Thoracic aorta (tissue), 2 donors: ENCODE measurements at regions not wholly inside any gene's neighbourhood (a gene's known extent, or its start where the extent isn't known, plus 50 kb on each side); places are given as distances from the start of the nearest gene placed in this dataset.
"Not testable (repeated sequence)": the region's sequence is repeated elsewhere in the genome, so short reads cannot be mapped to it uniquely, and the experiment has no call there.

Experiments
- ATAC-seq: fragments of 150-250 bp; one replicate; pipeline ENCODE4 v1.8.0; 2017; ENCODE audit warnings: low read depth; ENCODE audit not compliant: insufficient number of reproducible peaks, low FRiP score
- DNase-seq: peaks from one replicate; pipeline ENCODE4 v3.0.0-alpha.2; 2020; ENCODE audit warnings: low spot score
- H3K27ac ChIP-seq, 2 donors: fragments of 200-600 bp; sonication (generic); 1 replicate in 1 of 2; 2 replicates in 1 of 2; pipeline ENCODE4 v1.5.1; 2016; ENCODE audit warnings: mild to moderate bottlenecking in 2 of 2, moderate library complexity in 2 of 2
- H3K27me3 ChIP-seq: fragments of 200-600 bp; sonication (generic); replicated peaks from 2 replicates; pipeline ENCODE4 v1.6.0; 2016; ENCODE audit warnings: mild to moderate bottlenecking; ENCODE audit not compliant: insufficient read depth
- H3K36me3 ChIP-seq: fragments of 200-600 bp; sonication (generic); one replicate; pipeline ENCODE4 v1.5.1; 2016
- H3K4me1 ChIP-seq, 2 donors: fragments of 200-600 bp; sonication (generic); 1 replicate in 1 of 2; 2 replicates in 1 of 2; pipeline versions ENCODE4 v1.5.1 to v1.6.0; 2016; ENCODE audit warnings: low read depth in 2 of 2, mild to moderate bottlenecking in 1 of 2; ENCODE audit not compliant: control insufficient read depth in 1 of 2
- H3K4me3 ChIP-seq: fragments of 200-600 bp; sonication (generic); 2 replicates; pipeline ENCODE4 v1.5.1; 2016; ENCODE audit warnings: mild to moderate bottlenecking
- H3K9me3 ChIP-seq: fragments of 200-600 bp; sonication (generic); 2 replicates; pipeline ENCODE4 v1.5.1; 2016
- TF ChIP-seq, protein P1 (sequence below): fragments of 200-600 bp; sonication (generic); IDR thresholded peaks from one replicate; pipeline ENCODE4 v1.5.1; 2019; ENCODE audit warnings: antibody characterized with exemption

GRCh38 chr20:57977141-57977540 lies 251.3 kb downstream of the ANKRD60 start:
- no peaks in the 10 kb centered on the region for H3K27me3 ChIP-seq
- no peak overlapping the region for H3K4me3 ChIP-seq
- peaks cover 3 to 20% of the 10 kb centered on the region in 2 donors for H3K4me1 ChIP-seq
- H3K9me3 ChIP-seq, result no peaks in the 10 kb centered on the region
- DNase-seq (no peak), ATAC-seq (no peak)
- H3K27ac ChIP-seq, result no peak overlapping the region
- no peaks in the 10 kb centered on the region for H3K36me3 ChIP-seq
- TF ChIP-seq, protein P1, sequence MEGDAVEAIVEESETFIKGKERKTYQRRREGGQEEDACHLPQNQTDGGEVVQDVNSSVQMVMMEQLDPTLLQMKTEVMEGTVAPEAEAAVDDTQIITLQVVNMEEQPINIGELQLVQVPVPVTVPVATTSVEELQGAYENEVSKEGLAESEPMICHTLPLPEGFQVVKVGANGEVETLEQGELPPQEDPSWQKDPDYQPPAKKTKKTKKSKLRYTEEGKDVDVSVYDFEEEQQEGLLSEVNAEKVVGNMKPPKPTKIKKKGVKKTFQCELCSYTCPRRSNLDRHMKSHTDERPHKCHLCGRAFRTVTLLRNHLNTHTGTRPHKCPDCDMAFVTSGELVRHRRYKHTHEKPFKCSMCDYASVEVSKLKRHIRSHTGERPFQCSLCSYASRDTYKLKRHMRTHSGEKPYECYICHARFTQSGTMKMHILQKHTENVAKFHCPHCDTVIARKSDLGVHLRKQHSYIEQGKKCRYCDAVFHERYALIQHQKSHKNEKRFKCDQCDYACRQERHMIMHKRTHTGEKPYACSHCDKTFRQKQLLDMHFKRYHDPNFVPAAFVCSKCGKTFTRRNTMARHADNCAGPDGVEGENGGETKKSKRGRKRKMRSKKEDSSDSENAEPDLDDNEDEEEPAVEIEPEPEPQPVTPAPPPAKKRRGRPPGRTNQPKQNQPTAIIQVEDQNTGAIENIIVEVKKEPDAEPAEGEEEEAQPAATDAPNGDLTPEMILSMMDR, result no peak

- TF ChIP-seq, protein P1, result no peak
- no peak for DNase-seq
- no peak overlapping the region for H3K4me3 ChIP-seq
- peaks cover 3 to 20% of the 10 kb centered on the region in 2 donors for H3K4me1 ChIP-seq
- H3K27me3 ChIP-seq, result no peaks in the 10 kb centered on the region
- no peak for ATAC-seq
- H3K27ac ChIP-seq, result no peak overlapping the region
- H3K36me3 ChIP-seq, result no peaks in the 10 kb centered on the region
- H3K9me3 ChIP-seq, result no peaks in the 10 kb centered on the region
Observed at GRCh38 chr20:57974863-57975262, 253.6 kb downstream of the ANKRD60 start.

GRCh38 chr20:57973886-57974285 lies 254.6 kb downstream of the ANKRD60 start:
- Histone ChIP-seq H3K27me3 (no peaks in the 10 kb centered on the region), H3K36me3 (no peaks in the 10 kb centered on the region), H3K9me3 (no peaks in the 10 kb centered on the region), H3K4me3 (no peak overlapping the region), H3K4me1 (peaks cover 3 to 20% of the 10 kb centered on the region in 2 donors), H3K27ac (no peak overlapping the region)
- TF ChIP-seq, protein P1, result no peak
- no peak for DNase-seq
- ATAC-seq, result no peak

GRCh38 chr20:57971583-57971982 lies 256.9 kb downstream of the ANKRD60 start:
- DNase-seq, H3K9me3 ChIP-seq, H3K4me3 ChIP-seq, H3K27ac ChIP-seq, ATAC-seq, H3K4me1 ChIP-seq, H3K27me3 ChIP-seq, H3K36me3 ChIP-seq: not testable (repeated sequence)

DNA sequence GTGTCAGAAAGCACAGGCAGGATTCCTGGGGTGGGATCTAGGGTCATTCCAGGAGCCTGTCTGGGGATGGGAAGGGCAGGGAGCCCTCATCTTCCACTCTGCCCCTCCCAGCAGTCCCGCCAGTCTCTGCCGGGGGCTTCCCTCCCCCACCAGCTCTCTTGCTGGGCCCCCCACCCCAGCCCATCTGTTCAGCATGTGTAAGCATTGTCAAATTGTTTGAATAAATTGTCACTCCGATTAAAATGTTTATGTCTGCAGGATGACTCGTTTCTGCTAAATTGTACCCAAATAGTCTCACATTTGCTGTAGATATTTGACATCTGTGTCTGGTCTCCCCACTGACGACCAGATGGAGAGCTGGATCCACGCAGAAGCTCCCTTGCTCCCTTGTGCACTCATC lies 257.6 kb downstream of the ANKRD60 start:
- no peak for DNase-seq
- TF ChIP-seq, protein P1, result no peak
- Histone ChIP-seq H3K4me1 (no peaks in the 10 kb centered on the region), H3K27me3 (no peaks in the 10 kb centered on the region), H3K4me3 (no peak overlapping the region), H3K27ac (no peak overlapping the region), H3K36me3 (no peaks in the 10 kb centered on the region), H3K9me3 (no peaks in the 10 kb centered on the region)
- ATAC-seq, result no peak

- Histone ChIP-seq H3K4me3 (no peak overlapping the region), H3K9me3 (no peaks in the 10 kb centered on the region), H3K27ac (no peak overlapping the region), H3K27me3 (no peaks in the 10 kb centered on the region), H3K4me1 (peaks cover 0 to 2% of the 10 kb centered on the region in 2 donors), H3K36me3 (no peaks in the 10 kb centered on the region)
- TF ChIP-seq, protein P1, result no peak
- DNase-seq (no peak), ATAC-seq (no peak)
Observed at GRCh38 chr20:57970116-57970515, 258.3 kb downstream of the ANKRD60 start.
